ENCODE measurements at regions not wholly inside any gene's neighbourhood (a gene's known extent, or its start where the extent isn't known, plus 50 kb on each side); places are given as distances from the start of the nearest gene placed in this dataset.

GRCh38 chr20:6533761-6534479 lies 233.6 kb upstream of the BMP2 start:
- TF ChIP-seq CTCF (IDR thresholded peaks at IDR 0.05; ENCODE audit: poor library complexity, severe bottlenecking) = no peak
- TF ChIP-seq REST (IDR thresholded peaks at IDR 0.05; ENCODE audit: borderline replicate concordance) = no peak
- TF ChIP-seq EP300 (conservative IDR thresholded peaks at IDR 0.05; ENCODE audit: poor library complexity, severe bottlenecking) = no peak
- TF ChIP-seq POLR2AphosphoS5 (IDR thresholded peaks at IDR 0.05) = no peak
- no peak for TF ChIP-seq TAF1 (IDR thresholded peaks at IDR 0.05; ENCODE audit: low read depth)
- no peak for TF ChIP-seq EZH2 (IDR thresholded peaks at IDR 0.05; ENCODE audit: borderline replicate concordance, insufficient read depth, low read length, poor library complexity, severe bottlenecking)
- no peak for TF ChIP-seq RAD21 (conservative IDR thresholded peaks at IDR 0.05)
- TF ChIP-seq MXI1 (conservative IDR thresholded peaks at IDR 0.05; ENCODE audit: poor library complexity, severe bottlenecking) = no peak
- no peak for TF ChIP-seq SMC3 (conservative IDR thresholded peaks at IDR 0.05; ENCODE audit: poor library complexity)
